ENCODE measurements at regions not wholly inside any gene's neighbourhood (a gene's known extent, or its start where the extent isn't known, plus 50 kb on each side); places are given as distances from the start of the nearest gene placed in this dataset.

- no peak for TF ChIP-seq CTCF (IDR thresholded peaks at IDR 0.05)
- TF ChIP-seq TCF7L2 (IDR thresholded peaks at IDR 0.05; ENCODE audit: low read depth, low read length): no peak
- no peak for TF ChIP-seq POLR2AphosphoS5 (IDR thresholded peaks at IDR 0.05; ENCODE audit: low read depth, low read length)
These were observed 230.4 kb upstream of the CST7 start for GRCh38 chr20:24718696-24719095.
